Femur (tissue), 1 donor: ENCODE measurements at regions not wholly inside any gene's neighbourhood (a gene's known extent, or its start where the extent isn't known, plus 50 kb on each side); places are given as distances from the start of the nearest gene placed in this dataset.
"Not testable (repeated sequence)": the region's sequence is repeated elsewhere in the genome, so short reads cannot be mapped to it uniquely, and the experiment has no call there.

ENCODE experiments used
- DNase-seq: peaks from one replicate; pipeline ENCODE4 v3.0.0-alpha.2; 2017

DNA sequence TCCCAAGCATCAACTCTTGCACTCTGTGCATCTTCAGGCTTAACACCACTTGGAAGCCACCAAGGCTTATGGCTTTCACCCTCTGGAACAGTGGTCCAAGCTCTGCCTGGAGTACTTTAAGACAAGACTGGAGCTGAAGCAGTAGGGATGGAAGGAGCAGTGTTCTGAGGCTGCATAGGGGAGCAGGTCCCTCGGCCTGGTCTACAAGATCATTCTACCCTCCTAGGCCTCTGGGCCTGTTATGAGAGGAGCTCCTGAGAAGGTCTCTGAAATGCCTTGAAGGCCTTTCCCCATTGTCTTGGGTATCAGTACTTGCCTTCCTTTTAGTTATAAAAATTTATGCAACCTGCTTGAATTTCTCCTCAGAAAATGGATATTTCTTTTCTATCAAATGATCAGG lies 286.7 kb downstream of the CPXCR1 start:
- DNase-seq: no peak

DNA sequence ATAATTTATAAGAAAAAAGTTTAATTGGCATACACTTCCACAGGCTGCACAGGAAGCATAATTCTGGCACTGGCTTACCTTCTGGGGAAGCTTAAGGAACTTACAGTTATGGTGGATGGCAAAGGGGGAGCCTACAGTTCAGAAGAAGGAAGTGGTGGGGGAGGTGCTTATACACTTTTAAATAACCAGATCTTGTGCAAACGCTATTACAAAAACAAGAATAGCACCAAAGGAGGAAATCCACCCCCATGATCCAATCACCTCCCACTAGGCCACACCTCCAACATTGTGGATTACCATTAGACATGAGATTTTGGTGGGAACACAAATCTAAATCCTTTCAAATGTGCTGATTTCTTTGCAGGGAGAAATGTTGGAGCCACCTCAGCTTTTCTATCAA lies 287.7 kb downstream of the CPXCR1 start:
- DNase-seq: no peak

DNA sequence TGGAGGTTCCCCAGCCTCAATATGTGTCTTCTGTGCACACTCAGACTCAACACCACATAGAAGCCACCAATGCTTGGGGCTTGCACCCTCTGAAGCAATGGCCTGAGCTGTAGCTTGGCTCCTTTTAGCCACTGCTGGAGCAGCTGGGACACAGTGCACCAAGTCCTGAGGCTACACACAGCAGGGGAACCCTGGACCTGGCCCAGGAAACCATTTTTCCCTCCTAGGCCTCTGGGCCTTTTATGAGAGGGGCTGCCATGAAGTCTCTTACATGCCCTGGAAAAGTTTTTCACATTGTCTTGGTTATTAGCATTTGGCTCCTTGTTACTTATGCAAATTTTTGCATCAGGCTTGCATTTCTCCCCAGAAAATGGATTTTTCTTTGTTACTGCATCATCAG lies 306.2 kb downstream of the CPXCR1 start:
- no peak for DNase-seq

GRCh38 chrX:89099587-89099986 lies 352.6 kb downstream of the CPXCR1 start:
- not testable (repeated sequence) for DNase-seq

DNA sequence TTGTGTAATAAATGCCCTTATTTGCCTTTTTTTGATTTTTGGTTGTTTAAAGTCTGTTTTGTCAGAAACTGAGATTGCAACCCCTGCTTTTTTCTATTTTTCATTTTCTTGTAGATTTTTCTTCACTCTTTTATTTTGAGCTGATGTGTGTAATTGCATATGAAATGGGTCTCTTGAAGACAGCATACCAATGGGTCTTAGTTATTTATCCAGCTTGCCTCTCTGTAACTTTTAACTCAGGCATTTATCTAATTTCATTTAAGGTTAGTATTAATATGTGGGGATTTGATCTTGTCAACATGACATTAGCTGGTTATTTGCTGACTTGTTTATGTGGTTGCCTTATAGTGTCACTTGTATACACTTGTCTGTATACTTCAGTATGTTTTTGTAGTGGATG lies 378.0 kb downstream of the CPXCR1 start:
- DNase-seq: no peak
